Trophoblast cell (in vitro differentiated cells and primary cell): ENCODE measurements at regions not wholly inside any gene's neighbourhood (a gene's known extent, or its start where the extent isn't known, plus 50 kb on each side); places are given as distances from the start of the nearest gene placed in this dataset.

ENCODE experiments used
- DNase-seq, 2 donors: peaks; one replicate each; pipeline ENCODE4 v3.0.0-alpha.2; 2016
- H2AFZ ChIP-seq: 2 replicates; pipeline ENCODE4 v1.6.1; 2013; ENCODE audit warnings: low read length, moderate library complexity, mild to moderate bottlenecking; ENCODE audit not compliant: insufficient read depth, poor library complexity
- H2AK5ac ChIP-seq: 2 replicates; pipeline ENCODE4 v1.6.1; 2013; ENCODE audit warnings: mild to moderate bottlenecking, low read length
- H2BK120ac ChIP-seq: 2 replicates; pipeline ENCODE4 v1.6.1; 2013; ENCODE audit warnings: low read length, mild to moderate bottlenecking, moderate library complexity; ENCODE audit not compliant: insufficient read depth, poor library complexity
- H2BK12ac ChIP-seq: 2 replicates; pipeline ENCODE4 v1.6.1; 2013; ENCODE audit warnings: mild to moderate bottlenecking, low read length, moderate library complexity
- H2BK5ac ChIP-seq: 2 replicates; pipeline ENCODE4 v1.6.1; 2013; ENCODE audit warnings: low read length, low read depth, moderate library complexity, mild to moderate bottlenecking; ENCODE audit not compliant: poor library complexity
- H3K14ac ChIP-seq: 2 replicates; pipeline ENCODE4 v1.6.1; 2013; ENCODE audit warnings: mild to moderate bottlenecking, low read length
- H3K18ac ChIP-seq: 2 replicates; pipeline ENCODE4 v1.6.1; 2013; ENCODE audit warnings: mild to moderate bottlenecking, low read length
- H3K23ac ChIP-seq: 2 replicates; pipeline ENCODE4 v1.6.1; 2013; ENCODE audit warnings: low read length
- H3K27ac ChIP-seq: 2 replicates; pipeline ENCODE4 v1.5.1; 2013; ENCODE audit warnings: low read depth, mild to moderate bottlenecking, inconsistent platforms, low read length, moderate library complexity
- H3K27me3 ChIP-seq: 2 replicates; pipeline ENCODE4 v1.6.1; 2013; ENCODE audit warnings: inconsistent platforms, mild to moderate bottlenecking, low read length, moderate library complexity; ENCODE audit not compliant: insufficient read depth
- H3K36me3 ChIP-seq, 2 experiments: 1 replicate in 1 of 2; 2 replicates in 1 of 2; pipeline ENCODE4 v1.6.1; 2013; ENCODE audit warnings: low read length in 2 of 2, mild to moderate bottlenecking in 2 of 2, moderate library complexity in 1 of 2; ENCODE audit not compliant: insufficient read depth in 2 of 2, control insufficient read depth in 1 of 2
- H3K4ac ChIP-seq: 2 replicates; pipeline ENCODE4 v1.6.1; 2013; ENCODE audit warnings: low read depth, mild to moderate bottlenecking, low read length, moderate library complexity
- H3K4me1 ChIP-seq, 2 experiments: 1 replicate in 1 of 2; 2 replicates in 1 of 2; pipeline ENCODE4 v1.6.1; 2013; ENCODE audit warnings: low read length in 2 of 2, mild to moderate bottlenecking in 2 of 2, moderate library complexity in 1 of 2; ENCODE audit not compliant: insufficient read depth in 2 of 2, control insufficient read depth in 1 of 2
- H3K4me2 ChIP-seq: 2 replicates; pipeline ENCODE4 v1.6.1; 2013; ENCODE audit warnings: inconsistent platforms, mild to moderate bottlenecking, low read length, moderate library complexity
- H3K4me3 ChIP-seq: 2 replicates; pipeline ENCODE4 v1.5.1; 2013; ENCODE audit warnings: mild to moderate bottlenecking, low read depth, low read length, inconsistent platforms
- H3K79me1 ChIP-seq: one replicate; pipeline ENCODE4 v1.6.1; 2013; ENCODE audit warnings: low read length
- H3K79me2 ChIP-seq: 2 replicates; pipeline ENCODE4 v1.6.1; 2013; ENCODE audit warnings: low read length, mild to moderate bottlenecking; ENCODE audit not compliant: control insufficient read depth, insufficient read depth, poor library complexity
- H3K9ac ChIP-seq: 2 replicates; pipeline ENCODE4 v1.6.1; 2013; ENCODE audit warnings: mild to moderate bottlenecking, low read length
- H3K9me3 ChIP-seq: 2 replicates; pipeline ENCODE4 v1.6.1; 2013; ENCODE audit warnings: low read depth, mild to moderate bottlenecking, control low read depth, inconsistent platforms, low read length; ENCODE audit not compliant: insufficient read depth
- H4K12ac ChIP-seq: 2 replicates; pipeline ENCODE4 v1.6.1; 2013; ENCODE audit warnings: low read depth, mild to moderate bottlenecking, low read length, moderate library complexity
- H4K8ac ChIP-seq: 2 replicates; pipeline ENCODE4 v1.6.1; 2013; ENCODE audit warnings: low read depth, mild to moderate bottlenecking, low read length, moderate library complexity
- H4K91ac ChIP-seq: one replicate; pipeline ENCODE4 v1.6.1; 2013; ENCODE audit warnings: low read depth, mild to moderate bottlenecking, low read length, moderate library complexity
- WGBS: extraction: QIAGEN DNeasy Blood & Tissue Kit; methylation state at CpG from one replicate; pipeline ENCODE4 v1.1.7; 2013; ENCODE audit warnings: missing lambda C conversion rate; ENCODE audit not compliant: insufficient read length, insufficient coverage; ENCODE audit errors: extremely low coverage; 5-methylcytosine and 5-hydroxymethylcytosine counted together

GRCh38 chr3:168862466-168862865 lies 766.7 kb upstream of the GOLIM4 start:
- Histone ChIP-seq H3K36me3 (no peaks in the 10 kb centered on the region), H2AFZ (no peak overlapping the region), H3K79me1 (no peaks in the 10 kb centered on the region), H3K79me2 (no peaks in the 10 kb centered on the region), H2AK5ac (no peak overlapping the region), H2BK5ac (no peak overlapping the region), H3K4me1 (peaks cover 0 to 1% of the 10 kb centered on the region in 2 experiments), H3K27ac (no peak overlapping the region), H2BK120ac (no peak overlapping the region), H3K18ac (no peak overlapping the region), H4K91ac (no peak overlapping the region), H3K27me3 (no peaks in the 10 kb centered on the region), H2BK12ac (no peak overlapping the region), H3K4me2 (no peak overlapping the region), H4K12ac (no peak overlapping the region), H3K9me3 (no peaks in the 10 kb centered on the region), H4K8ac (no peak overlapping the region), H3K4ac (no peak overlapping the region), H3K23ac (no peak overlapping the region), H3K4me3 (no peak overlapping the region), H3K9ac (no peak overlapping the region), H3K14ac (no peak overlapping the region)
- DNase-seq, result no peak
- WGBS, result no CpG with 5 or more reads among the region's 1 CpG

GRCh38 chr3:168860592-168860991 lies 764.9 kb upstream of the GOLIM4 start:
- Histone ChIP-seq H3K79me2 (no peaks in the 10 kb centered on the region), H3K9me3 (peaks cover 3% of the 10 kb centered on the region), H4K91ac (no peak overlapping the region), H2AFZ (no peak overlapping the region), H4K8ac (no peak overlapping the region), H2BK12ac (no peak overlapping the region), H3K4me2 (no peak overlapping the region), H2BK5ac (no peak overlapping the region), H3K4me1 (peaks cover 0 to 1% of the 10 kb centered on the region in 2 experiments), H2BK120ac (no peak overlapping the region), H3K18ac (no peak overlapping the region), H4K12ac (no peak overlapping the region), H3K23ac (no peak overlapping the region), H3K4ac (no peak overlapping the region), H3K36me3 (no peaks in the 10 kb centered on the region), H3K4me3 (no peak overlapping the region), H3K27me3 (no peaks in the 10 kb centered on the region), H3K14ac (no peak overlapping the region), H3K27ac (no peak overlapping the region), H3K9ac (no peak overlapping the region), H2AK5ac (no peak overlapping the region), H3K79me1 (no peaks in the 10 kb centered on the region)
- no CpG with 5 or more reads among the region's 5 CpGs for WGBS
- DNase-seq, result no peak

GRCh38 chr3:168860028-168860427 lies 764.3 kb upstream of the GOLIM4 start:
- peaks cover 0 to 1% of the 10 kb centered on the region in 2 experiments for H3K4me1 ChIP-seq
- no peak overlapping the region for H3K4ac ChIP-seq
- H3K14ac ChIP-seq, result no peak overlapping the region
- H3K27ac ChIP-seq, result no peak overlapping the region
- H3K23ac ChIP-seq, result no peak overlapping the region
- H3K79me1 ChIP-seq, result no peaks in the 10 kb centered on the region
- no peak overlapping the region for H2AK5ac ChIP-seq
- no peak overlapping the region for H3K18ac ChIP-seq
- no peak overlapping the region for H3K9ac ChIP-seq
- no peak overlapping the region for H4K91ac ChIP-seq
- no peak overlapping the region for H2BK5ac ChIP-seq
- no peak overlapping the region for H2BK120ac ChIP-seq
- no peaks in the 10 kb centered on the region for H3K27me3 ChIP-seq
- WGBS, result no CpG with 5 or more reads among the region's 4 CpGs
- no peak for DNase-seq
- no peak overlapping the region for H3K4me2 ChIP-seq
- no peak overlapping the region for H2BK12ac ChIP-seq
- no peak overlapping the region for H2AFZ ChIP-seq
- no peak overlapping the region for H4K12ac ChIP-seq
- H3K36me3 ChIP-seq, result no peaks in the 10 kb centered on the region
- H3K4me3 ChIP-seq, result no peak overlapping the region
- H3K9me3 ChIP-seq, result peaks cover 3% of the 10 kb centered on the region
- H3K79me2 ChIP-seq, result no peaks in the 10 kb centered on the region
- no peak overlapping the region for H4K8ac ChIP-seq

- Histone ChIP-seq H2AFZ (no peak overlapping the region), H3K36me3 (no peaks in the 10 kb centered on the region), H2BK12ac (no peak overlapping the region), H4K12ac (no peak overlapping the region), H3K4ac (no peak overlapping the region), H3K18ac (no peak overlapping the region), H3K27me3 (no peaks in the 10 kb centered on the region), H3K4me1 (peaks cover 0 to 1% of the 10 kb centered on the region in 2 experiments), H3K14ac (no peak overlapping the region), H3K9ac (no peak overlapping the region), H2BK5ac (no peak overlapping the region), H2AK5ac (no peak overlapping the region), H3K23ac (no peak overlapping the region), H3K79me2 (no peaks in the 10 kb centered on the region), H3K27ac (no peak overlapping the region), H3K4me3 (no peak overlapping the region), H2BK120ac (no peak overlapping the region), H4K91ac (no peak overlapping the region), H3K4me2 (no peak overlapping the region), H4K8ac (no peak overlapping the region), H3K79me1 (no peaks in the 10 kb centered on the region), H3K9me3 (peaks cover 3% of the 10 kb centered on the region)
- WGBS, result no CpG with 5 or more reads among the region's 2 CpGs
- no peak for DNase-seq
These were observed 763.9 kb upstream of the GOLIM4 start for GRCh38 chr3:168859574-168859973.
